Erythroblast (primary cell): ENCODE measurements at regions not wholly inside any gene's neighbourhood (a gene's known extent, or its start where the extent isn't known, plus 50 kb on each side); places are given as distances from the start of the nearest gene placed in this dataset.

ENCODE experiments used
- GATA1 ChIP-seq: IDR thresholded peaks from 2 replicates; pipeline ENCODE4 v1.6.1; 2011; ENCODE audit warnings: low read depth, mild to moderate bottlenecking, control low read depth, low read length, moderate library complexity
- POLR2A ChIP-seq: IDR thresholded peaks from 2 replicates; pipeline ENCODE4 v1.6.1; 2011; ENCODE audit warnings: mild to moderate bottlenecking, low read length

DNA sequence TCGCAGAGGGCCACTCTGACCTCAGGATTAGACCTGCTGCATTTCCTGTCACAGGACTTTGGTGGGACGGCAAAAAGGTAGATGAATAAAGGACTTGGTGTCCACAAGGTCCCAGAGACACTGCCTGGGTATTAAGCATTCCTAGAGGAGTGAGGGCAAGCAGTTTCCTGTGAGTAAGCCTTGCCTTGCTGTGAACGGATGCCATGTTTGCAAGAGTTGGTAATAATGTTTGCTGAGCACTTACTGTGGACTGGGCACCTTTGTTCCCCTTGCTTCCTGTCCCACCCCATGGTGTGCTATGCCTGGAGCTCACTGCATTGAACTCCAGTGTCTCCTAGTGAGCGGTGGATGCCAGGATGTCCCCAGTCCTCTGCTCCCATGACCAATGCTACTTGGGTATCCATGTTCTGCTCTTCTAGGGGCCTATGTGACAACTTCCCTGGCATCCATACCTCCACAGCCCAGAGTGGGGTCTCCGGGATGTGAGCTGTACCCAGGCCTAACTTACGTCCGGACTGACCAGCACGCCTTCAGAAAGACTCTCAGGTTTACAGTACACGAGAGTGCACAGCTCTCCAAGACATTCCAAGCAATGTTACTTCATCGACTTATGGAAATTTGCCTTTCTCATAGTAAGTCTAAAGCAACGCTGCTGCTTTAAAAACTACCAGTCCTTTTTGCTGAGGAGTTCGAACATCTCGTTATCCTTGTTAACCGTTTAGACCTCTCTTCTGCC, 95.5 kb upstream of the MSX1 start:
- TF ChIP-seq POLR2A (no peak), GATA1 (no peak)
